ENCODE measurements at regions not wholly inside any gene's neighbourhood (a gene's known extent, or its start where the extent isn't known, plus 50 kb on each side); places are given as distances from the start of the nearest gene placed in this dataset.

DNA sequence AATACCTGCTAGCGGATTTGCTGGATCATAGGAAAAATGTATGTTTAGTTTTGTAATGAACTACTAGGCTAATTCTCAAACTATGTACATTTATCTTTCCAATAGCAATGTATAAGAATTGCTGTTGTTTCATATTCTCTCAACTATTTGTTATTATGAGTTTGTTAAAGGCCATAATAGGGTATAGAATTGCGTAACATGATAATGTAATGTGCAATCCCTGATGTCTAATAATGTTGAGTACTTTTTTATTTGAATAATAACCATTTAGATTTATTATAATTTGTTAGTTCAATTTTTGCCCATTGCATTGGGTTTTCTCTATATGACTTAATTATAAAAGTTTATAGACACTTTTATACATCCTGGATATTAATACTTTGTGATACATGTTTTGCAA is 801.6 kb downstream of the LUZP2 start:
- no peaks in the 10 kb centered on the region for H3K9me3 ChIP-seq
- TF ChIP-seq POLR2A (IDR thresholded peaks at IDR 0.05): no peak
- TF ChIP-seq, protein P1, sequence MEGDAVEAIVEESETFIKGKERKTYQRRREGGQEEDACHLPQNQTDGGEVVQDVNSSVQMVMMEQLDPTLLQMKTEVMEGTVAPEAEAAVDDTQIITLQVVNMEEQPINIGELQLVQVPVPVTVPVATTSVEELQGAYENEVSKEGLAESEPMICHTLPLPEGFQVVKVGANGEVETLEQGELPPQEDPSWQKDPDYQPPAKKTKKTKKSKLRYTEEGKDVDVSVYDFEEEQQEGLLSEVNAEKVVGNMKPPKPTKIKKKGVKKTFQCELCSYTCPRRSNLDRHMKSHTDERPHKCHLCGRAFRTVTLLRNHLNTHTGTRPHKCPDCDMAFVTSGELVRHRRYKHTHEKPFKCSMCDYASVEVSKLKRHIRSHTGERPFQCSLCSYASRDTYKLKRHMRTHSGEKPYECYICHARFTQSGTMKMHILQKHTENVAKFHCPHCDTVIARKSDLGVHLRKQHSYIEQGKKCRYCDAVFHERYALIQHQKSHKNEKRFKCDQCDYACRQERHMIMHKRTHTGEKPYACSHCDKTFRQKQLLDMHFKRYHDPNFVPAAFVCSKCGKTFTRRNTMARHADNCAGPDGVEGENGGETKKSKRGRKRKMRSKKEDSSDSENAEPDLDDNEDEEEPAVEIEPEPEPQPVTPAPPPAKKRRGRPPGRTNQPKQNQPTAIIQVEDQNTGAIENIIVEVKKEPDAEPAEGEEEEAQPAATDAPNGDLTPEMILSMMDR (IDR thresholded peaks at IDR 0.05): no peak
- no peaks in the 10 kb centered on the region for H3K4me1 ChIP-seq
- no peak overlapping the region for H3K4me3 ChIP-seq
- intact Hi-C loops (cut with DNase I; ENCODE audit: low total_unique reads): no loop called here
- no peak for DNase-seq
- H3K27ac ChIP-seq: no peak overlapping the region
- H3K36me3 ChIP-seq: no peaks in the 10 kb centered on the region
- no peaks in the 10 kb centered on the region for H3K27me3 ChIP-seq

DNA sequence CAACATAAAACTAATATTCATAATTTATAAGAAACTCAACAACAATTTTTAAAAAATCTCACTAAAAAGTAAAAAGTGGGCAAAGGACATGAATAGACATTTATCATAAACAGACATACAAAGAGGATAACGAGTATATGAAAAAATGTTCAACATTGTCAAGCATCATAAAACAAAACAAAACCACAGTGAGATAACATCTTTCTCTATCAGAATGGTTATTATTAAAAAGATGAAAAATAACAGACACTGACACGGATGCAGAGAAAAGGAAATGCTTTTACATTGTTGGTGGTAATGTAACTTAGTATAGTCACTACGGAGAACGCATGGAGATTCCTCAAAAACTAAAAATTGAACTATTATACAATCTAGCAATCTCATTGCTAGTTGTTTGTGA is 813.0 kb downstream of the LUZP2 start:
- Histone ChIP-seq H3K4me3 (no peak overlapping the region), H3K4me1 (no peaks in the 10 kb centered on the region), H3K36me3 (no peaks in the 10 kb centered on the region), H3K27me3 (no peaks in the 10 kb centered on the region), H3K9me3 (no peaks in the 10 kb centered on the region), H3K27ac (no peak overlapping the region)
- no peak for DNase-seq
- intact Hi-C loops (cut with DNase I; ENCODE audit: low total_unique reads): no loop called here
- TF ChIP-seq, protein P1 (IDR thresholded peaks at IDR 0.05): no peak
- no peak for TF ChIP-seq POLR2A (IDR thresholded peaks at IDR 0.05)

DNA sequence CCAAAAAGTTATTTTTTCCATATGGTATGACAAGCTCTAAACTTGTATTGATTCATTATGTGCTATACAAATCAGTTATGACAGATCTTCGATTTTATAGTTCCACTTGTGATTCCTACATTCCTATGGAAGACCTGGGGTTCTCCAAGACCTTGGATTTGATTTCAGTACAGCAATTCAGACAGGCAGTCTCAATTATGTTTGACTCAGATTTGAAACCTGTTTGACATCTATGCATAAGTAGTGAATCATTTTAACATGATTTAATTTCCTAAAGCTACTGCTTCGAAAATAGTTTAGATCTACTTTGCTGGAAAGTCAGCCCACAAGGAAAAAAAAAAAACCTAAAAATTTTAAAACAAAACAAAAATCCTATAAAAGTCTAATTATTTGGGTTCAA is 820.4 kb downstream of the LUZP2 start:
- Histone ChIP-seq H3K9me3 (no peaks in the 10 kb centered on the region), H3K4me3 (no peak overlapping the region), H3K36me3 (no peaks in the 10 kb centered on the region), H3K27ac (no peak overlapping the region), H3K27me3 (no peaks in the 10 kb centered on the region), H3K4me1 (no peaks in the 10 kb centered on the region)
- no peak for TF ChIP-seq POLR2A (IDR thresholded peaks at IDR 0.05)
- TF ChIP-seq, protein P1 (IDR thresholded peaks at IDR 0.05): no peak
- intact Hi-C loops (cut with DNase I; ENCODE audit: low total_unique reads): no loop called here
- DNase-seq: no peak

DNA sequence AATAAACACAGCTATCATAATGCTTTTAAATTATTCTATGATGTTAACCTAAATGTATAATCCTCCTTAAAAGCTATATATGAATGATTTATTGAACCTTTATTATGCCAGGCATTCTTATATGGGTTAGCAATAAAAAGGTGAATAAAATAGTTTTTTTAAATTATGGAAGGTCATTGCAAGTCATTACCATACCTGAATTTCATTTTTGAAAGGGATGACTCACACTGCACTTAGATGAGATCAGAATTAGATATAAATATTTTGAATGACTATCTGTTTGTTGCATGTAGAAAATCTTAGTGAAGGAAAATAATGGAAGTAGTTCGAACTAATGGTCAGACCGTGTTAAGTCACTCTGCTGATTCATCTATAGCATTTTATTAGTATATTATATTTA is 822.3 kb downstream of the LUZP2 start:
- no peaks in the 10 kb centered on the region for H3K9me3 ChIP-seq

DNA sequence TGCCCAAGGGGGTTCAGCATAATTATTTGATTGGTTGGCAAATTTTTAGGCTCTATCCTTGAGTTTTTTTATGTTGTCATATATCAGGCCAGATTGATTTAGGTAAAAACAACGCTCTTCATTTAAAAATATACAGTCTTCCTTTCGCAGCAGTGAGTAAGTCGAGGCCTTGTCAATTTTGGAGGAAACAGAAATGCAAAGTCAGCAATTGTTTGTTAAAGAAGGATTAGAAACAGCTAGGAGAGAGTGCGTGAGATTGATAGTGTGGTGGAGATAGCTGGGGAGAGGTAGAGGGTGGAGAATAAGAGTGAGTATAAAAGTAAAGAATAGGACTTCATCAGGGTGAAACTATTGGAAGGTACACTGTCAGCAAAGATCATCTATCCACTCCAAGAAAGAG is 830.8 kb downstream of the LUZP2 start:
- intact Hi-C loops (cut with DNase I; ENCODE audit: low total_unique reads): no loop called here
- Histone ChIP-seq H3K4me3 (no peak overlapping the region), H3K4me1 (no peaks in the 10 kb centered on the region), H3K27me3 (no peaks in the 10 kb centered on the region), H3K9me3 (no peaks in the 10 kb centered on the region), H3K27ac (no peak overlapping the region), H3K36me3 (no peaks in the 10 kb centered on the region)
- TF ChIP-seq, protein P1 (IDR thresholded peaks at IDR 0.05): no peak
- no peak for TF ChIP-seq POLR2A (IDR thresholded peaks at IDR 0.05)
- no peak for DNase-seq

More for the DNA sequence above, 822.3 kb downstream of the LUZP2 start:
- Histone ChIP-seq H3K4me3 (no peak overlapping the region), H3K27ac (no peak overlapping the region), H3K27me3 (no peaks in the 10 kb centered on the region), H3K4me1 (no peaks in the 10 kb centered on the region), H3K36me3 (no peaks in the 10 kb centered on the region)
- TF ChIP-seq POLR2A (IDR thresholded peaks at IDR 0.05): no peak
- TF ChIP-seq, protein P1 (IDR thresholded peaks at IDR 0.05): no peak
- intact Hi-C loops (cut with DNase I; ENCODE audit: low total_unique reads): no loop called here
- no peak for DNase-seq
